ACC112 (cell line): ENCODE measurements at regions not wholly inside any gene's neighbourhood (a gene's known extent, or its start where the extent isn't known, plus 50 kb on each side); places are given as distances from the start of the nearest gene placed in this dataset.

Experiments
- H2AFZ ChIP-seq: fragments of 200-600 bp; sonication (generic); one replicate; pipeline ENCODE4 v1.6.0; 2017; ENCODE audit warnings: antibody characterized with exemption, low read length; ENCODE audit not compliant: unreplicated experiment
- H3K27ac ChIP-seq: fragments of 200-600 bp; sonication (generic); 2 replicates; pipeline ENCODE4 v1.5.1; 2014; ENCODE audit warnings: low read depth, mild to moderate bottlenecking, antibody characterized with exemption, low read length, moderate library complexity
- H3K27me3 ChIP-seq: fragments of 200-600 bp; sonication (generic); 2 replicates; pipeline ENCODE4 v1.6.1; 2014; ENCODE audit warnings: mild to moderate bottlenecking, antibody characterized with exemption, low read length, moderate library complexity, mixed read lengths; ENCODE audit not compliant: insufficient read depth
- H3K36me3 ChIP-seq: fragments of 200-600 bp; sonication (generic); 2 replicates; pipeline ENCODE4 v1.6.1; 2016; ENCODE audit warnings: mild to moderate bottlenecking, antibody characterized with exemption, low read length, moderate library complexity, mixed read lengths; ENCODE audit not compliant: insufficient read depth
- H3K4me1 ChIP-seq: fragments of 200-600 bp; sonication (generic); one replicate; pipeline ENCODE4 v1.6.1; 2016; ENCODE audit warnings: low read length, mixed read lengths; ENCODE audit not compliant: insufficient read depth, unreplicated experiment, control insufficient read depth
- H3K4me3 ChIP-seq: fragments of 200-600 bp; sonication (generic); 2 replicates; pipeline ENCODE4 v1.5.1; 2014; ENCODE audit warnings: mild to moderate bottlenecking, low read depth, low read length
- H3K79me2 ChIP-seq: fragments of 200-600 bp; sonication (generic); one replicate; pipeline ENCODE4 v1.6.0; 2016; ENCODE audit warnings: low read length; ENCODE audit not compliant: control insufficient read depth, unreplicated experiment, insufficient read depth

- no peak overlapping the region for H2AFZ ChIP-seq
- H3K36me3 ChIP-seq = no peaks in the 10 kb centered on the region
- H3K4me3 ChIP-seq = peak overlapping the region; percentile 32; the same call in 1 of the 2 replicates
- H3K27me3 ChIP-seq = no peaks in the 10 kb centered on the region
- H3K27ac ChIP-seq = peak overlapping the region; percentile 98
- H3K79me2 ChIP-seq = peaks cover 4% of the 10 kb centered on the region
- peaks cover 79% of the 10 kb centered on the region for H3K4me1 ChIP-seq
These were observed 214.4 kb upstream of the S1PR3 start for GRCh38 chr9:88776717-88777497.

- H3K4me1 ChIP-seq = peaks cover 79% of the 10 kb centered on the region
- peak overlapping the region; percentile 32; the same call in 1 of the 2 replicates for H3K4me3 ChIP-seq
- H3K79me2 ChIP-seq = peaks cover under 1% of the 10 kb centered on the region
- H3K27ac ChIP-seq = peak overlapping the region; percentile 98
- H3K36me3 ChIP-seq = no peaks in the 10 kb centered on the region
- H3K27me3 ChIP-seq = no peaks in the 10 kb centered on the region
- H2AFZ ChIP-seq = no peak overlapping the region
These were observed 213.6 kb upstream of the S1PR3 start for GRCh38 chr9:88777498-88778312.

GRCh38 chr9:88781628-88782391 lies 209.5 kb upstream of the S1PR3 start:
- no peak overlapping the region for H2AFZ ChIP-seq
- no peaks in the 10 kb centered on the region for H3K36me3 ChIP-seq
- H3K79me2 ChIP-seq = no peaks in the 10 kb centered on the region
- no peaks in the 10 kb centered on the region for H3K27me3 ChIP-seq
- H3K4me1 ChIP-seq = peaks cover 55% of the 10 kb centered on the region
- H3K27ac ChIP-seq = peak overlapping the region; percentile 44
- H3K4me3 ChIP-seq = no peak overlapping the region

- peak overlapping the region; percentile 15; the same call in 1 of the 2 replicates for H3K27ac ChIP-seq
- H3K79me2 ChIP-seq = no peaks in the 10 kb centered on the region
- H3K36me3 ChIP-seq = no peaks in the 10 kb centered on the region
- H3K4me1 ChIP-seq = peaks cover 42% of the 10 kb centered on the region
- H3K4me3 ChIP-seq = no peak overlapping the region
- H2AFZ ChIP-seq = no peak overlapping the region
- no peaks in the 10 kb centered on the region for H3K27me3 ChIP-seq
These were observed 208.1 kb upstream of the S1PR3 start for GRCh38 chr9:88782931-88783710.

- H3K4me3 ChIP-seq = no peak overlapping the region
- no peak overlapping the region for H2AFZ ChIP-seq
- H3K27me3 ChIP-seq = no peaks in the 10 kb centered on the region
- peak overlapping the region; percentile 15; the same call in 1 of the 2 replicates for H3K27ac ChIP-seq
- no peaks in the 10 kb centered on the region for H3K79me2 ChIP-seq
- H3K4me1 ChIP-seq = peaks cover 37% of the 10 kb centered on the region
- H3K36me3 ChIP-seq = no peaks in the 10 kb centered on the region
These were observed 207.6 kb upstream of the S1PR3 start for GRCh38 chr9:88783711-88784083.

GRCh38 chr9:88784960-88785359 lies 206.3 kb upstream of the S1PR3 start:
- Histone ChIP-seq H2AFZ (no peak overlapping the region), H3K27ac (no peak overlapping the region), H3K4me1 (peaks cover 46% of the 10 kb centered on the region), H3K36me3 (no peaks in the 10 kb centered on the region), H3K4me3 (no peak overlapping the region), H3K27me3 (no peaks in the 10 kb centered on the region), H3K79me2 (no peaks in the 10 kb centered on the region)

GRCh38 chr9:88786291-88787079 lies 204.8 kb upstream of the S1PR3 start:
- Histone ChIP-seq H2AFZ (no peak overlapping the region), H3K27me3 (no peaks in the 10 kb centered on the region), H3K4me1 (peaks cover 50% of the 10 kb centered on the region), H3K27ac (no peak overlapping the region), H3K79me2 (no peaks in the 10 kb centered on the region), H3K36me3 (no peaks in the 10 kb centered on the region), H3K4me3 (no peak overlapping the region)

GRCh38 chr9:88789785-88790184 lies 201.5 kb upstream of the S1PR3 start:
- Histone ChIP-seq H3K36me3 (no peaks in the 10 kb centered on the region), H3K79me2 (no peaks in the 10 kb centered on the region), H3K27ac (peak overlapping the region; percentile 37; the same call in 1 of the 2 replicates), H3K4me3 (no peak overlapping the region), H2AFZ (no peak overlapping the region), H3K27me3 (no peaks in the 10 kb centered on the region), H3K4me1 (peaks cover 31% of the 10 kb centered on the region)

GRCh38 chr9:88791105-88791805 lies 200.0 kb upstream of the S1PR3 start:
- Histone ChIP-seq H3K4me1 (peaks cover 31% of the 10 kb centered on the region), H2AFZ (no peak overlapping the region), H3K79me2 (no peaks in the 10 kb centered on the region), H3K4me3 (no peak overlapping the region), H3K27ac (peak overlapping the region; percentile 79), H3K36me3 (no peaks in the 10 kb centered on the region), H3K27me3 (no peaks in the 10 kb centered on the region)
